B cell (primary cell): ENCODE measurements at regions not wholly inside any gene's neighbourhood (a gene's known extent, or its start where the extent isn't known, plus 50 kb on each side); places are given as distances from the start of the nearest gene placed in this dataset.

Source experiments
- ATAC-seq: fragments of 200-7000 bp; cut with Tn5 transposase; one replicate; pipeline ENCODE4 v1.10.0; 2021; ENCODE audit warnings: low read depth, mild to moderate bottlenecking, moderate number of reproducible peaks, moderate library complexity
- CTCF ChIA-PET: fragments of 350-600 bp; sonication (Branson Sonifier 250); formaldehyde crosslinking; loops from one replicate; lab custom pipeline; 2021; ENCODE audit warnings: antibody characterized with exemption, inconsistent platforms; lab: Charles Lee
- POLR2A ChIA-PET: fragments of 350-600 bp; sonication (Branson Sonifier 250); formaldehyde crosslinking; loops from one replicate; lab custom pipeline; 2021; ENCODE audit warnings: antibody characterized with exemption; lab: Charles Lee
- DNase-seq: peaks from one replicate; pipeline ENCODE4 v3.0.0; 2013
- H2AFZ ChIP-seq: 2 replicates; pipeline ENCODE4 v1.6.1; 2012; ENCODE audit warnings: mild to moderate bottlenecking, low read depth, low read length; ENCODE audit not compliant: insufficient read depth, poor library complexity, severe bottlenecking
- H3K27ac ChIP-seq, 2 donors: 1 replicate in 1 of 2; 2 replicates in 1 of 2; pipeline ENCODE4 v1.5.1; 2012 to 2013; ENCODE audit warnings: low read length in 2 of 2, mild to moderate bottlenecking in 2 of 2, moderate library complexity in 1 of 2
- H3K27me3 ChIP-seq, 4 experiments: fragments of 200-600 bp in 1 of 4; sonication (generic) in 1 of 4; replicated peaks in 1 of 4; 1 replicate in 2 of 4; 2 replicates in 2 of 4; pipeline versions ENCODE4 v1.6.1 to v1.7.0; 2013 to 2016; ENCODE audit warnings: low read length in 3 of 4, mild to moderate bottlenecking in 2 of 4, mixed read lengths in 1 of 4, moderate library complexity in 1 of 4; ENCODE audit not compliant: insufficient read depth in 4 of 4, control insufficient read depth in 3 of 4; ENCODE audit errors: control extremely low read depth in 1 of 4
- H3K36me3 ChIP-seq, 2 experiments: replicated peaks in 1 of 2; 1 replicate in 1 of 2; 2 replicates in 1 of 2; pipeline versions ENCODE4 v1.6.1 to v1.7.1; 2013; ENCODE audit warnings: low read length in 1 of 2; ENCODE audit not compliant: insufficient read depth in 2 of 2, control insufficient read depth in 1 of 2; ENCODE audit errors: control extremely low read depth in 1 of 2, extremely low read depth in 1 of 2
- H3K4me1 ChIP-seq, 2 donors: fragments of 200-600 bp in 1 of 2; sonication (generic) in 1 of 2; 1 replicate in 1 of 2; 2 replicates in 1 of 2; pipeline versions ENCODE4 v1.5.1 to v1.6.1; 2013 to 2017; ENCODE audit warnings: low read length in 2 of 2; ENCODE audit not compliant: control insufficient read depth in 2 of 2, insufficient read depth in 2 of 2
- H3K4me2 ChIP-seq: replicated peaks from 2 replicates; pipeline ENCODE3; 2012; ENCODE audit warnings: mild to moderate bottlenecking, low read depth, low read length; ENCODE audit not compliant: poor library complexity, severe bottlenecking
- H3K4me3 ChIP-seq, 5 experiments: fragments of 200-600 bp in 1 of 5; sonication (generic) in 1 of 5; 1 replicate in 3 of 5; 2 replicates in 2 of 5; pipeline versions ENCODE4 v1.5.1 to v1.7.0; 2011 to 2016; ENCODE audit warnings: low read length in 4 of 5, mild to moderate bottlenecking in 4 of 5, low read depth in 2 of 5, control low read depth in 1 of 5, moderate library complexity in 1 of 5; ENCODE audit not compliant: insufficient read depth in 1 of 5; ENCODE audit errors: control extremely low read depth in 1 of 5, extremely low read depth in 1 of 5
- H3K79me2 ChIP-seq: fragments of 200-600 bp; sonication (generic); one replicate; pipeline ENCODE4 v1.6.0; 2016; ENCODE audit warnings: low read length; ENCODE audit not compliant: control insufficient read depth, insufficient read depth
- H3K9ac ChIP-seq: fragments of 200-600 bp; sonication (generic); 2 replicates; pipeline ENCODE4 v1.6.1; 2017; ENCODE audit warnings: mild to moderate bottlenecking, low read length, moderate library complexity
- H3K9me3 ChIP-seq, 3 donors: one replicate each; pipeline versions ENCODE4 v1.6.1 to v1.7.1; 2013; ENCODE audit warnings: low read length in 2 of 3; ENCODE audit not compliant: control insufficient read depth in 2 of 3, insufficient read depth in 1 of 3; ENCODE audit errors: control extremely low read depth in 1 of 3
- H4K20me1 ChIP-seq: 2 replicates; pipeline ENCODE4 v1.6.0; 2012; ENCODE audit warnings: mild to moderate bottlenecking, low read length; ENCODE audit not compliant: insufficient read depth, control insufficient read depth, poor library complexity, severe bottlenecking
- H3K27ac Mint-ChIP-seq: one replicate; pipeline ENCODE4 v1.8.0; 2021; ENCODE audit warnings: mixed read lengths
- H3K27me3 Mint-ChIP-seq: one replicate; pipeline ENCODE4 v1.8.0; 2021; ENCODE audit warnings: mixed read lengths
- H3K4me1 Mint-ChIP-seq: one replicate; pipeline ENCODE4 v1.8.0; 2021; ENCODE audit warnings: mixed read lengths
- H3K4me3 Mint-ChIP-seq: one replicate; pipeline ENCODE4 v1.8.0; 2021; ENCODE audit warnings: mixed read lengths
- H3K9me3 Mint-ChIP-seq: one replicate; pipeline ENCODE4 v1.8.0; 2022; ENCODE audit warnings: mixed read lengths; ENCODE audit not compliant: insufficient read depth
- CTCF ChIP-seq: fragments of 200-600 bp; IDR thresholded peaks from one replicate; pipeline ENCODE4 v1.8.0; 2022; ENCODE audit warnings: antibody characterized with exemption, mild to moderate bottlenecking
- EZH2 ChIP-seq: IDR thresholded peaks from 2 replicates; pipeline ENCODE4 v1.6.1; 2012; ENCODE audit warnings: borderline replicate concordance, low read depth, mild to moderate bottlenecking, moderate library complexity, low read length; ENCODE audit not compliant: insufficient read depth, poor library complexity, severe bottlenecking
- WGBS: methylation state at CpG from one replicate; pipeline ENCODE4 v1.1.5; 2013; ENCODE audit warnings: missing lambda C conversion rate; ENCODE audit not compliant: insufficient coverage; 5-methylcytosine and 5-hydroxymethylcytosine counted together
- intact Hi-C: fragments of 100-400 bp; cut with micrococcal nuclease; formaldehyde crosslinking; loops from one replicate; pipeline ENCODE4 v1.10.0; 2022

GRCh38 chr18:73758446-73758845 lies 389.2 kb downstream of the FBXO15 start:
- no peak overlapping the region for H3K27ac Mint-ChIP-seq

More at GRCh38 chr18:73758446-73758845, 389.2 kb downstream of the FBXO15 start:
- Histone ChIP-seq H3K9ac (no peak overlapping the region), H3K36me3 (no peaks in the 10 kb centered on the region), H3K4me3 (no peak overlapping the region), H3K9me3 (no peaks in the 10 kb centered on the region), H3K79me2 (no peaks in the 10 kb centered on the region), H3K4me2 (no peak overlapping the region), H3K27me3 (no peaks in the 10 kb centered on the region), H4K20me1 (no peaks in the 10 kb centered on the region), H3K4me1 (no peaks in the 10 kb centered on the region), H2AFZ (no peak overlapping the region), H3K27ac (no peak overlapping the region)
- no peak for TF ChIP-seq CTCF
- no peak for TF ChIP-seq EZH2
- intact Hi-C loops, result no loop called here
- POLR2A ChIA-PET, result no interaction called here
- no peak for DNase-seq
- no peak for ATAC-seq
- Mint-ChIP-seq H3K4me3 (no peak overlapping the region), H3K9me3 (no peaks in the 10 kb centered on the region), H3K27me3 (no peaks in the 10 kb centered on the region), H3K4me1 (no peaks in the 10 kb centered on the region)
- CTCF ChIA-PET, result no interaction called here
- no CpG with 5 or more reads among the region's 2 CpGs for WGBS
